Glutamatergic neuron (in vitro differentiated cells): ENCODE measurements at regions not wholly inside any gene's neighbourhood (a gene's known extent, or its start where the extent isn't known, plus 50 kb on each side); places are given as distances from the start of the nearest gene placed in this dataset.
"Not testable (repeated sequence)": the region's sequence is repeated elsewhere in the genome, so short reads cannot be mapped to it uniquely, and the experiment has no call there.

Source experiments
- DNase-seq: peaks from one replicate; pipeline ENCODE4 v3.0.0; 2022
- H3K27ac Mint-ChIP-seq: one replicate; pipeline ENCODE4 v1.8.0; 2020; ENCODE audit warnings: mild to moderate bottlenecking, mixed read lengths, inconsistent platforms; ENCODE audit not compliant: unreplicated experiment
- H3K27me3 Mint-ChIP-seq: one replicate; pipeline ENCODE4 v1.8.0; 2020; ENCODE audit warnings: mild to moderate bottlenecking, moderate library complexity, mixed read lengths, inconsistent platforms; ENCODE audit not compliant: unreplicated experiment
- H3K36me3 Mint-ChIP-seq: one replicate; pipeline ENCODE4 v1.8.0; 2020; ENCODE audit warnings: mild to moderate bottlenecking, mixed read lengths, inconsistent platforms; ENCODE audit not compliant: unreplicated experiment
- H3K4me1 Mint-ChIP-seq: one replicate; pipeline ENCODE4 v1.8.0; 2020; ENCODE audit warnings: mild to moderate bottlenecking, low read depth, mixed read lengths, inconsistent platforms; ENCODE audit not compliant: unreplicated experiment
- H3K4me3 Mint-ChIP-seq: one replicate; pipeline ENCODE4 v1.8.0; 2020; ENCODE audit warnings: mild to moderate bottlenecking, mixed read lengths, inconsistent platforms; ENCODE audit not compliant: unreplicated experiment
- H3K9me3 Mint-ChIP-seq: one replicate; pipeline ENCODE4 v1.8.0; 2020; ENCODE audit warnings: mild to moderate bottlenecking, moderate library complexity, mixed read lengths, inconsistent platforms; ENCODE audit not compliant: unreplicated experiment
- TF ChIP-seq, protein P1 (sequence below): fragments of 200-600 bp; sonication (generic); IDR thresholded peaks from one replicate; pipeline ENCODE4 v1.5.0; 2021; ENCODE audit not compliant: partially characterized antibody, unreplicated experiment

DNA sequence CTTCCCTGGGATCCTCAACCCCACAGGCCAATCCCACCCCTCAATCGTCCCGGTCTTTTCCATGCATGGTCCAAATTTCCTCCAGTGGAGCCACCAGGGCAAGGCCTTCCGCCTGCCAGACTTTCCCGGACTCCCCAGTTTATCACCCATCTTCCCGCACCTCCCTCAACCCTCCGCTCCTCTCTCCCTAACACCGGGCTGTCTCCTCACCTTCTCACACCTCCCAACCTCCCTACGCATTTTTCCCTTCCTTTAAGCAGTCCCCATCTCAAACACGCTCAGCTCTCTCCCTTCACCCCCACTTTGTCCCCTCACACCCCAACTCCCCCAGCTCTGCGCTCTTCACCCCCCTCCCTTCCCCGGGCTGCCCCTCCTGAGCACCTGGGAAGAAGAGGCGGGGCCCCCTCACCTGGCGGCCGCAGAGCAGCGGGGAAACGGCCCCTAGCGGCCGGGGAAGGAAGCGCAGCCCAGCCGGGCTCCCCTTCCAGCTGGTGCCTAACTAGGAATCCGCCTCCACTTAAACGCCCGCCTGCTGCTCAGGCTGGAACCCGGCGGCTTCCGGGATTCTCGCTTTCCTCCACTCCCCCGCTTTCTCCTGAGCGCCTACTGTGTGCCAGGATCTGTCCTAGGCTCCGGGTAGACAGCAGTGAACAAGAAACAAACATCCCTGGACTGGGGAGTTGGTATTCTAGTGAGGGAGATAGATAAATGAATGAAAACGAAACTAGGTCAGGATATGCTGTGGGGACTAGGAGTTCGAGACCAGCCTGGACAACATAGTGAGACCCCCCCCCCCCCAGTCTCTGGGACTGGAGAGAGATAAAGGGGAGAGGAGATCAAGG, 126.7 kb downstream of the CRLF3 start:
- H3K4me1 Mint-ChIP-seq, H3K27ac Mint-ChIP-seq, H3K9me3 Mint-ChIP-seq, H3K27me3 Mint-ChIP-seq, H3K4me3 Mint-ChIP-seq, H3K36me3 Mint-ChIP-seq: not testable (repeated sequence)
- TF ChIP-seq, protein P1, sequence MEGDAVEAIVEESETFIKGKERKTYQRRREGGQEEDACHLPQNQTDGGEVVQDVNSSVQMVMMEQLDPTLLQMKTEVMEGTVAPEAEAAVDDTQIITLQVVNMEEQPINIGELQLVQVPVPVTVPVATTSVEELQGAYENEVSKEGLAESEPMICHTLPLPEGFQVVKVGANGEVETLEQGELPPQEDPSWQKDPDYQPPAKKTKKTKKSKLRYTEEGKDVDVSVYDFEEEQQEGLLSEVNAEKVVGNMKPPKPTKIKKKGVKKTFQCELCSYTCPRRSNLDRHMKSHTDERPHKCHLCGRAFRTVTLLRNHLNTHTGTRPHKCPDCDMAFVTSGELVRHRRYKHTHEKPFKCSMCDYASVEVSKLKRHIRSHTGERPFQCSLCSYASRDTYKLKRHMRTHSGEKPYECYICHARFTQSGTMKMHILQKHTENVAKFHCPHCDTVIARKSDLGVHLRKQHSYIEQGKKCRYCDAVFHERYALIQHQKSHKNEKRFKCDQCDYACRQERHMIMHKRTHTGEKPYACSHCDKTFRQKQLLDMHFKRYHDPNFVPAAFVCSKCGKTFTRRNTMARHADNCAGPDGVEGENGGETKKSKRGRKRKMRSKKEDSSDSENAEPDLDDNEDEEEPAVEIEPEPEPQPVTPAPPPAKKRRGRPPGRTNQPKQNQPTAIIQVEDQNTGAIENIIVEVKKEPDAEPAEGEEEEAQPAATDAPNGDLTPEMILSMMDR: peak; percentile 97
- DNase-seq: peak; percentile 81

DNA sequence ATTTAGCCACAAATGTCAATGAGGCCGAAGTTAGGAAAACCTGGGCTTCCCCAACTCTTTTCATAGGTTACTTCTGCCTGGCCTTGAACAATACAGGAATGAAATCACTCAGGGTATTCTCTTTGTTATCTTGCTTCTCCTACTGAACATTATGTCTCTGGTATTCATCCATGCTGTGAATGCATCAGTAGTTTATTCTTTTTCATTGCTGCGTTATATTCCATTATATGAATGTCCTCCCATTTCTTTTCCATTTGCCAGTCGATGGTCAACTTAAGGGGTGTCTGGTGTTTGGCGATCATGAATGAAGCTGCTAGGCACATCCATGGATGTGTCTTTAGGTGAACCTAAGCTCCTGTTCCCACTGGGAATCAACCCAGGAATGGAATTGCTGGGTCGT, 128.3 kb downstream of the CRLF3 start:
- no peaks in the 10 kb centered on the region for H3K36me3 Mint-ChIP-seq
- peaks cover 6% of the 10 kb centered on the region for H3K9me3 Mint-ChIP-seq
- H3K27me3 Mint-ChIP-seq: peaks cover 7% of the 10 kb centered on the region
- no peak overlapping the region for H3K4me3 Mint-ChIP-seq
- no peak overlapping the region for H3K27ac Mint-ChIP-seq
- peaks cover 3% of the 10 kb centered on the region for H3K4me1 Mint-ChIP-seq
- DNase-seq: no peak
- TF ChIP-seq, protein P1: no peak

DNA sequence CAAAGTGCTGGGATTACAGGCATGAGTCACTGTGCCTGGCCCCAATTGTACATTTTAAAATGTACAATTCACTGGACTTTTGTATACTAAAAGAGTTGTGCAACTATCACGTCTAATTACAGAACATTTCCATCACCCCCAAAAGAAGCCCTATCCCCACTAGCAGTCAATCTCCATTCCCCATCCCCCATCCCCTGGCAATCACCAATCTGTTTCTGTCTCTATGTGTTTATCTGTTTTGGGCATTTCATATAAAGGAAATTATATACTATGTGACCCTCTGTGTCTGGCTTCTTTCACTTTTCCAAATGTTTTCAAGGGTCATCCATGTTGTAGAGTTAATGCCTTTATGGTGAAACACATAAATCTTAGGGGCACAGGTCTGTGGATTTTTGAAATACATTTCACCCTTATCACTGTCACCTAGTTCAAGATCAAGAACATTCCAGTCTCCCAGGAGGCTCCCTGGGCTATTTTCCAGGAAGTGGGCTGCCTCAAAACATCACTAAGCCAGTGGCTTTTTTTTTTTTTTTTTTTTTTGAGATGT, 129.2 kb downstream of the CRLF3 start:
- H3K27ac Mint-ChIP-seq, H3K27me3 Mint-ChIP-seq, H3K4me1 Mint-ChIP-seq, H3K4me3 Mint-ChIP-seq, H3K36me3 Mint-ChIP-seq, H3K9me3 Mint-ChIP-seq, DNase-seq: not testable (repeated sequence)

DNA sequence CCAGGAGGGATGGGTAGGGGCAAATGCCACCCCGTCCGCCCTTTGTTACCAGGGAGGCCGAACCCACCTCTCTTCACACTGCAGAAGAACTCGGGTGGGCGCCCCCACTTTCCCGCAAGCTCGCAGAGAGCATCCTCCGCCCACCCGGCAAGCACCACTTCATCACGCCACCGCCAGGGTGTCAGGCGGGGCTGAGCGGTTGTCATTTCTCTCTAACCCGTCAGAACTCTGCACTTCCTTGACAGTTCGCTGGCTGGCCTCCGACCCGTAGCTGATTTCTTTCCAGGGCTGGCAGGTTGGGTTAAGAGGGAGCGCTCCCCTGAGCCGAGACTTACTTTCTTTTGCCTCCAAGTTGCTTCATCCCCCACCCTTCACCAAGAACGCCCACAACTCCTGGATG, 130.7 kb downstream of the CRLF3 start:
- H3K27me3 Mint-ChIP-seq, H3K27ac Mint-ChIP-seq, H3K4me1 Mint-ChIP-seq, H3K36me3 Mint-ChIP-seq, H3K9me3 Mint-ChIP-seq: not testable (repeated sequence)
- peak overlapping the region; percentile 75 for H3K4me3 Mint-ChIP-seq
- TF ChIP-seq, protein P1: peak; percentile 73
- DNase-seq: peak; percentile 67

DNA sequence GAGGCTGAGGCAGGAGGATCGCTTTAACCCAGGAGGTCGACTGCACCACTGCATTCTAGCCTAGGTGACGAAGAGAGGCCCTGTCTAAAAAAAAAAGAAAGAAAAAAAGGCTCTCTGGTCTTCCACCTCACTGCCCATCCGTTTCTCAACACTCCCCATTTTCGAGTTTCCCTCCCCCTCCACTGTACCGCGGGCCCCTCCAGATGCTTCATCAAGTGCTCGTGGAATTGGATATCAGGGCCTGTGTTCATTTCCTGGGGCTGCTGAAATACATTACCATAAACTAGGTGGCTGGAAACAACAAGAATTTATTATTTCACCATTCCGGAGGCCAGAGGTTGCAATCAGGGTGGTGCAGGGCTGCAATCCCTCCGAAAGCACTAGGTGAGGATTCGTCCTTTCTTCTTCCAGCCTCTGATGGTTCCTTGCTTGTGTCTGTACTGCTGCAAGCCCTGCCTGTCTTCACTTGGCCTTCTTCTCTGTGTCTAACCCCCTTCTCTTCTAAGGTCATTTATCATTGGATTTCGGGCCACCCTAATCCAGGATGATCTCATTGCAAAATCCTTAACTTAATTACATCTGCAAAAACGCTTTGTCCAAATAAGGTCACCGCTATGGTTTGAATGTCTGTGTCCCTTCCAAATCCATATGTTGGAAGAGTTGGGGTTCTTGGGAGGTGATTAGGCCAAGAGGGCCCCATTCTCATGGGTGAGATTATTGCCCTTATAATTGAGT, 135.1 kb downstream of the CRLF3 start:
- H3K9me3 Mint-ChIP-seq, H3K4me1 Mint-ChIP-seq, H3K36me3 Mint-ChIP-seq, DNase-seq, H3K27ac Mint-ChIP-seq, H3K27me3 Mint-ChIP-seq, H3K4me3 Mint-ChIP-seq: not testable (repeated sequence)

DNA sequence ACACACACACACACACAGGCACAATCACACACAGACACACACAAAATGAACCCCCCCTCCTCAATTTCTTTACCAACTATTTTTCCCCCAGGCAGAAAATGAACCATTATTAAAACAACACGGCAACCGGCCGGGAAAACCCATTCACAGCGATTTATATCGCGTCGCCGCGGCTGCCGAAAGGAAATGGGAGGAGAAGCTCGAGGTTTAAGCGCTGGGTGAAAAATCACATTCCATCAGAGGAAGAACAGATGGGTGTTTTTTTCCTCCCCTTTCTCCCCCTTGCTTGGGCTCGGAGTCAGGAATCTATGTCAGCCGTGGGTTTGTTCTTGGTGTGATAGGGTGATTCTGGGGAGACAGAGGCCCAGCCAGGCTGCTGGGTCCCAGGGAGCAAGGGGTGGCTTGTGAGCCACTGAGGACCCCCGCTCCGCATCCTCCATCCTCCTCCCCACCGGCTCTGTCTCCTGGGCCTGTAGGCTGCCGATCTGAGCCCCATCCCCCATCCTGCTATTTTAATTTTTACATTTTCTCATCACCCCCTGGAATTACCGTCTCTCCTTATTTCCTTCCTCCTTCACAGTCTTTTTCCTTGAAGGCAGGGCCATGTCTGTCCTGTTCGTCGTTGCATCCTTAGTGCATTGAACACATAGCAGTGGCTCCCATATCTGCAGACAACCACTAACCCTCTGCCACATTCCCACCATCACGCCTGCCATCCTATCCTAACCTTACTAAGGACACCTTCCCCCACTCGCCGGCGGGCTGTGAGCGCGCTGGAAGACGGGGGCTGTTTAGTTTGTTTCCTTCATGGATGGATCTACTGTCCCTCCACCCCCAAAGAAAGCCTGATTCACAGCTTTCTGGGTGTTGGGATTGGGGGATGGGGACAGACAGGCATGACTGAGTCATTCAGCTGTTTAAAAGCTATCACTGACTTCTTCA, 137.7 kb downstream of the CRLF3 start:
- H3K27ac Mint-ChIP-seq, H3K4me1 Mint-ChIP-seq, DNase-seq, H3K9me3 Mint-ChIP-seq, H3K4me3 Mint-ChIP-seq, H3K36me3 Mint-ChIP-seq, H3K27me3 Mint-ChIP-seq: not testable (repeated sequence)

DNA sequence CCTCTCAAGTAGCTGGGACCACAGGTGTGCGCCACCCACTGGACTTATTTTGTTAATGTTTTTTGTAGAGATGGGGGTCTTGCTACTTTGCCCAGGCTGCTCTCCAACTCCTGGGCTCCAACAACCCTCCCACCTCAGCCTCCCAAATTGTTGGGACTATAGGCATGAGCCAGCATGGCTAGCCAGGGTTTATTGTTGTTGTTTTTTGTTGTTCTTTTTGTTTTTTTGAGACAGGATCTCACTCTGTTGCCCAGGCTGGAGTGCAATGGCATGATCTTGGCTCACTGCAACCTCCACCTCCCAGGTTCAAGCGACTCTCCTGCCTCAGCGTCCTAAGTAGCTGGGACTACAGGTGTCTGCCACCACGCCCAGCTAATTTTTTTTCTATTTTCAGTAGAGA, 142.2 kb downstream of the CRLF3 start:
- not testable (repeated sequence) for H3K36me3 Mint-ChIP-seq, H3K9me3 Mint-ChIP-seq, DNase-seq, H3K4me3 Mint-ChIP-seq, H3K27ac Mint-ChIP-seq, H3K27me3 Mint-ChIP-seq, H3K4me1 Mint-ChIP-seq

DNA sequence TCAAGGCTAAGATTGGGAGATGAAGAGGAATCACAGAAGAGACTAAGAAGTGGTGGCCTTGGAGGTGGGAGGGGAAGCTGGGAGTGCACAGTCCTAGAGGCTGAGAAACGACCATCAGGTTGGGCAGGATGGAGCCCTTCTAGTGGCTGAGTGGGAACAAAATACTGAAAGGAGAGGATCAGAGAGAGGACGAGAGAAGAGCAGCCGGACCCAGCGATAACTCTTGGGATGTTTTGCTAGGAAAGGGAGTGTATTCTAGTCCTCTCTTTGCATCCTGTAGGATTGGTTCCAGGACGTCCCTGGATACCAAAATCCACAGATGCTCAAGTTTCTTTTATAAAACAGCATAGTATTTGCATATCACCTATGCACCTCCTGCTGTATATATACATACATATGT, 143.8 kb downstream of the CRLF3 start:
- not testable (repeated sequence) for H3K27me3 Mint-ChIP-seq

More for the DNA sequence above, 143.8 kb downstream of the CRLF3 start:
- H3K27ac Mint-ChIP-seq, DNase-seq, H3K4me1 Mint-ChIP-seq, H3K9me3 Mint-ChIP-seq, H3K4me3 Mint-ChIP-seq, H3K36me3 Mint-ChIP-seq: not testable (repeated sequence)
